ENCODE measurements at regions not wholly inside any gene's neighbourhood (a gene's known extent, or its start where the extent isn't known, plus 50 kb on each side); places are given as distances from the start of the nearest gene placed in this dataset.

DNA sequence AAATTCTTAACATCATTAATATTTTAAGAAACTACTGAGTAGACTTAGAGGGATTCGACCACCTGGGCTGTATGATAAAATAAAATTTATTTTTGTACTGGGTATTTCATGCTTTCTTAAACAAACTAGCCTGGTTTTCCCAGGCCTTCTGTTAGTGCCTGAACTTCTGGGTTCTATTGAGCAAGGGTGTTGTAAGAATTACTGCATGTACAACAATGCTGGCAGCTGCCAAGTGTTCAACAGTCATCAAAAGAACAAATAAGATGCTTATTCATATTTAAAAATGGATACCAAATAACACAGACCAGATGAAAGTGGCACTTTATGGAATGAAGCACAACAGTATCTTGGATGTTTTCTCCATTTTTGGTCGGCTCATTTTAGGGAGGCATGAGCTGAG, 123.2 kb upstream of the FBXL7 start (continued):
- no peak for TF ChIP-seq ZZZ3 (IDR thresholded peaks at IDR 0.05)
- TF ChIP-seq, protein P1, sequence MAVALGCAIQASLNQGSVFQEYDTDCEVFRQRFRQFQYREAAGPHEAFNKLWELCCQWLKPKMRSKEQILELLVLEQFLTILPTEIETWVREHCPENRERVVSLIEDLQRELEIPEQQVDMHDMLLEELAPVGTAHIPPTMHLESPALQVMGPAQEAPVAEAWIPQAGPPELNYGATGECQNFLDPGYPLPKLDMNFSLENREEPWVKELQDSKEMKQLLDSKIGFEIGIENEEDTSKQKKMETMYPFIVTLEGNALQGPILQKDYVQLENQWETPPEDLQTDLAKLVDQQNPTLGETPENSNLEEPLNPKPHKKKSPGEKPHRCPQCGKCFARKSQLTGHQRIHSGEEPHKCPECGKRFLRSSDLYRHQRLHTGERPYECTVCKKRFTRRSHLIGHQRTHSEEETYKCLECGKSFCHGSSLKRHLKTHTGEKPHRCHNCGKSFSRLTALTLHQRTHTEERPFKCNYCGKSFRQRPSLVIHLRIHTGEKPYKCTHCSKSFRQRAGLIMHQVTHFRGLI (CRISPR knock-in tag; IDR thresholded peaks at IDR 0.05): no peak
- TF ChIP-seq TFAP4 (CRISPR knock-in tag; IDR thresholded peaks at IDR 0.05; ENCODE audit: borderline replicate concordance): no peak
- TF ChIP-seq SOX6 (IDR thresholded peaks at IDR 0.05): no peak

- H3K9me3 ChIP-seq (replicated peaks; ENCODE audit: control insufficient read depth, insufficient read depth, low read depth, low read length): peaks cover 1% of the 10 kb centered on the region; the same call in 1 of the 2 replicates
- CTCF ChIA-PET (ENCODE audit: low intra/inter-chr PET ratio): no interaction called here
- no peak overlapping the region for H3K4me3 ChIP-seq
- in situ Hi-C loops (cut with MboI) (no loop called here), intact Hi-C loops (cut with micrococcal nuclease) (no loop called here)
- FAIRE-seq: no peak
- H3K4me1 ChIP-seq (replicated peaks in 1 of 2; ENCODE audit: control insufficient read depth in 2 of 2, insufficient read depth in 2 of 2, low read length in 2 of 2): no peaks in the 10 kb centered on the region
- POLR2A ChIA-PET: interaction anchor here (0.7 kb wide), 1 partner anchor 9 kb away, joined by 3 read pairs; no protein-coding TSS in a partner anchor
- no peak overlapping the region for H3K4me2 ChIP-seq (ENCODE audit: insufficient read depth, low read length)
- no peaks in the 10 kb centered on the region for H3K27me3 ChIP-seq (ENCODE audit: control insufficient read depth in 2 of 2, insufficient read depth in 2 of 2, low read length in 2 of 2)
- H3K79me2 ChIP-seq (ENCODE audit: control insufficient read depth, insufficient read depth, low read length): no peaks in the 10 kb centered on the region
- H3K36me3 ChIP-seq (ENCODE audit: control insufficient read depth, insufficient read depth, low read length): no peaks in the 10 kb centered on the region
- no peak overlapping the region for H2AFZ ChIP-seq (ENCODE audit: low read depth, low read length)
- H3K27ac ChIP-seq (ENCODE audit: extremely low read depth, low read depth, low read length): no peak overlapping the region
- no peak for ATAC-seq
- no peaks in the 10 kb centered on the region for H3K9me1 ChIP-seq (ENCODE audit: control insufficient read depth, insufficient read depth, low read length)
- H3K9ac ChIP-seq (ENCODE audit: insufficient read depth in 1 of 2, low read depth in 2 of 2, low read length in 2 of 2): no peak overlapping the region
- no peak for DNase-seq (ENCODE audit: extremely low read depth in 1 of 4, low spot score in 3 of 4)
- WGBS (ENCODE audit: insufficient coverage, low coverage, missing lambda C conversion rate): 0% methylated on average over 1 of the region's 1 CpG
- no TSS peak for BruUV-seq (replicated peaks)
- no peaks in the 10 kb centered on the region for H4K20me1 ChIP-seq (replicated peaks; ENCODE audit: control insufficient read depth, insufficient read depth, low read length)
- TF ChIP-seq FOXA3 (CRISPR knock-in tag; conservative IDR thresholded peaks at IDR 0.05 in 1 of 2, IDR thresholded peaks at IDR 0.05 in 1 of 2) (no peak), JUN (IDR thresholded peaks at IDR 0.05; ENCODE audit: borderline replicate concordance, low read depth, low read length) (no peak), JUN (CRISPR knock-in tag; IDR thresholded peaks at IDR 0.05; ENCODE audit: borderline replicate concordance) (no peak), ZFP1 (CRISPR knock-in tag; IDR thresholded peaks at IDR 0.05) (no peak), NFIC (IDR thresholded peaks at IDR 0.05) (no peak), HNRNPUL1 (IDR thresholded peaks at IDR 0.05; ENCODE audit: low read length) (no peak), SRSF1 (IDR thresholded peaks at IDR 0.05; ENCODE audit: low read depth, low read length) (no peak), SIN3B (IDR thresholded peaks at IDR 0.05; ENCODE audit: low read depth) (no peak), ELK1 (CRISPR knock-in tag; IDR thresholded peaks at IDR 0.05) (no peak), HCFC1 (IDR thresholded peaks at IDR 0.05; ENCODE audit: low read depth, low read length) (no peak)
- TF ChIP-seq, protein P2, sequence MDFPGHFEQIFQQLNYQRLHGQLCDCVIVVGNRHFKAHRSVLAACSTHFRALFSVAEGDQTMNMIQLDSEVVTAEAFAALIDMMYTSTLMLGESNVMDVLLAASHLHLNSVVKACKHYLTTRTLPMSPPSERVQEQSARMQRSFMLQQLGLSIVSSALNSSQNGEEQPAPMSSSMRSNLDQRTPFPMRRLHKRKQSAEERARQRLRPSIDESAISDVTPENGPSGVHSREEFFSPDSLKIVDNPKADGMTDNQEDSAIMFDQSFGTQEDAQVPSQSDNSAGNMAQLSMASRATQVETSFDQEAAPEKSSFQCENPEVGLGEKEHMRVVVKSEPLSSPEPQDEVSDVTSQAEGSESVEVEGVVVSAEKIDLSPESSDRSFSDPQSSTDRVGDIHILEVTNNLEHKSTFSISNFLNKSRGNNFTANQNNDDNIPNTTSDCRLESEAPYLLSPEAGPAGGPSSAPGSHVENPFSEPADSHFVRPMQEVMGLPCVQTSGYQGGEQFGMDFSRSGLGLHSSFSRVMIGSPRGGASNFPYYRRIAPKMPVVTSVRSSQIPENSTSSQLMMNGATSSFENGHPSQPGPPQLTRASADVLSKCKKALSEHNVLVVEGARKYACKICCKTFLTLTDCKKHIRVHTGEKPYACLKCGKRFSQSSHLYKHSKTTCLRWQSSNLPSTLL (IDR thresholded peaks at IDR 0.05): no peak
Observed at GRCh38 chr5:15376088-15376487, 123.9 kb upstream of the FBXL7 start.

All from K562 (cell line).